A549 (cell line): ENCODE measurements at regions not wholly inside any gene's neighbourhood (a gene's known extent, or its start where the extent isn't known, plus 50 kb on each side); places are given as distances from the start of the nearest gene placed in this dataset.

Experiments used
- ATAC-seq, 2 experiments: fragments of 200-7000 bp in 1 of 2; fragments of >200 bp in 1 of 2; cut with Nextera tagmentation in 1 of 2; cut with Tn5 transposase in 1 of 2; 3 replicates each; pipeline versions ENCODE4 v1.8.0 to v1.9.1; 2018 to 2020; ENCODE audit warnings: mild to moderate bottlenecking in 1 of 2, moderate library complexity in 1 of 2
- CTCF ChIA-PET: fragments of 300-600 bp; sonication (Branson Sonifier 250); formaldehyde crosslinking; extraction: SDS; loops from one replicate; lab custom pipeline; 2021; ENCODE audit warnings: antibody characterized with exemption, inconsistent platforms; lab: Yijun Ruan, JAX
- POLR2A ChIA-PET: fragments of 350-600 bp; formaldehyde crosslinking; extraction: SDS; loops from one replicate; lab custom pipeline; 2021; ENCODE audit warnings: antibody characterized with exemption, inconsistent platforms; lab: Yijun Ruan, JAX
- DNase-seq, 2 experiments: peaks; one replicate each; pipeline versions ENCODE4 v3.0.0 to v3.0.0-alpha.2; 2011 to 2016; ENCODE audit warnings: low read depth in 1 of 2, low spot score in 1 of 2
- FAIRE-seq: peaks from 2 replicates; lab custom pipeline; 2011; peaks lifted over from hg19 to GRCh38; lab: Jason Lieb, UNC
- H3K27ac ChIP-seq, 2 experiments: fragments of >200 bp; sonication (Bioruptor Twin); formaldehyde crosslinking; 3 replicates each; pipeline ENCODE4 v1.5.1; 2016 to 2017
- H3K4me1 ChIP-seq: fragments of >200 bp; sonication (Bioruptor Twin); formaldehyde crosslinking; 3 replicates; pipeline ENCODE4 v1.6.1; 2016
- H3K4me2 ChIP-seq: fragments of >200 bp; sonication (Bioruptor Twin); formaldehyde crosslinking; 3 replicates; pipeline ENCODE4 v1.6.1; 2016
- H3K4me3 ChIP-seq: fragments of >200 bp; sonication (Bioruptor Twin); formaldehyde crosslinking; 3 replicates; pipeline ENCODE4 v1.5.1; 2016
- H3K9me3 ChIP-seq: fragments of >200 bp; sonication (Bioruptor Twin); formaldehyde crosslinking; 3 replicates; pipeline ENCODE4 v1.6.1; 2016
- CBX8 ChIP-seq: fragments of 200-600 bp; sonication (generic); IDR thresholded peaks from 2 replicates; pipeline ENCODE4 v1.6.1; 2016
- CEBPB ChIP-seq, 2 experiments: fragments of >200 bp in 1 of 2; sonication (Bioruptor Twin) in 1 of 2; formaldehyde crosslinking in 1 of 2; IDR thresholded peaks; 2 replicates each; pipeline ENCODE4 v1.6.1; 2012 to 2016
- CHD2 ChIP-seq: fragments of 150-350 bp; IDR thresholded peaks from 2 replicates; pipeline ENCODE4 v1.6.1; 2014; ENCODE audit warnings: low read length; ENCODE audit not compliant: partially characterized antibody
- EHMT2 ChIP-seq: fragments of 200-600 bp; sonication (generic); IDR thresholded peaks from 2 replicates; pipeline ENCODE4 v1.6.1; 2016; ENCODE audit warnings: antibody characterized with exemption, low read depth, mild to moderate bottlenecking, moderate library complexity
- ESRRA ChIP-seq: fragments of 150-350 bp; IDR thresholded peaks from 2 replicates; pipeline ENCODE4 v1.6.1; 2014; ENCODE audit warnings: mild to moderate bottlenecking, low read length, borderline replicate concordance
- FOSB ChIP-seq: fragments of 250-450 bp; sonication (Bioruptor Pico); IDR thresholded peaks from 2 replicates; pipeline ENCODE4 v1.5.0; 2020; ENCODE audit warnings: mild to moderate bottlenecking, moderate library complexity
- FOXS1 ChIP-seq: fragments of 250-450 bp; sonication (Bioruptor Pico); IDR thresholded peaks from 2 replicates; pipeline ENCODE4 v1.5.0; 2020; ENCODE audit warnings: mild to moderate bottlenecking, moderate library complexity
- HDAC2 ChIP-seq: fragments of 200-600 bp; sonication (generic); IDR thresholded peaks from 2 replicates; pipeline ENCODE4 v1.6.1; 2016
- HEYL ChIP-seq: fragments of 250-450 bp; sonication (Bioruptor Pico); IDR thresholded peaks from 2 replicates; pipeline ENCODE4 v1.8.0; 2021; ENCODE audit warnings: mild to moderate bottlenecking, moderate library complexity
- HOXB5 ChIP-seq: fragments of 250-450 bp; sonication (Bioruptor Pico); IDR thresholded peaks from 2 replicates; pipeline ENCODE4 v1.5.0; 2020; ENCODE audit warnings: mild to moderate bottlenecking, moderate library complexity
- KDM1A ChIP-seq: fragments of 200-600 bp; sonication (generic); IDR thresholded peaks from 2 replicates; pipeline ENCODE4 v1.6.1; 2016; ENCODE audit warnings: low read depth, mild to moderate bottlenecking
- MAFK ChIP-seq: fragments of 450-650 bp; IDR thresholded peaks from 2 replicates; pipeline ENCODE4 v1.6.1; 2014; ENCODE audit not compliant: partially characterized antibody
- MAZ ChIP-seq: fragments of 150-350 bp; IDR thresholded peaks from 2 replicates; pipeline ENCODE4 v1.6.1; 2014; ENCODE audit warnings: antibody characterized with exemption, low read depth, low read length, borderline replicate concordance
- MYC ChIP-seq: IDR thresholded peaks from 2 replicates; pipeline ENCODE4 v1.6.1; 2012; ENCODE audit warnings: mild to moderate bottlenecking, inconsistent platforms, low read length, improper control_type of control experiment, borderline replicate concordance
- NFE2L2 ChIP-seq: fragments of 150-350 bp; conservative IDR thresholded peaks from 2 replicates; pipeline ENCODE4 v1.6.1; 2014; ENCODE audit warnings: low read length
- RFX5 ChIP-seq: fragments of 450-650 bp; IDR thresholded peaks from 2 replicates; pipeline ENCODE4 v1.7.1; 2014; ENCODE audit warnings: antibody characterized with exemption, mild to moderate bottlenecking, moderate library complexity
- SREBF2 ChIP-seq: fragments of 450-650 bp; IDR thresholded peaks from 2 replicates; pipeline ENCODE4 v1.6.1; 2014; ENCODE audit warnings: mild to moderate bottlenecking, moderate library complexity
- TP53 ChIP-seq: fragments of 250-450 bp; sonication (Bioruptor Pico); IDR thresholded peaks from 2 replicates; pipeline ENCODE4 v1.5.0; 2021; ENCODE audit warnings: mild to moderate bottlenecking, moderate library complexity
- ZSCAN20 ChIP-seq: fragments of 250-450 bp; sonication (Bioruptor Pico); IDR thresholded peaks from 2 replicates; pipeline ENCODE4 v1.8.0; 2022; ENCODE audit warnings: mild to moderate bottlenecking, moderate library complexity
- WGBS: methylation state at CpG from one replicate; pipeline ENCODE4 v1.1.6; 2017; ENCODE audit errors: missing lambda C conversion rate; 5-methylcytosine and 5-hydroxymethylcytosine counted together
- TF ChIP-seq, protein P1 (sequence below): IDR thresholded peaks from 2 replicates; pipeline ENCODE4 v1.6.1; 2012; ENCODE audit warnings: low read depth, borderline replicate concordance
- TF ChIP-seq, protein P2 (sequence below): IDR thresholded peaks from 2 replicates; pipeline ENCODE4 v1.6.1; 2012

GRCh38 chr5:56313596-56313995, 80.5 kb upstream of the ANKRD55 start:
- ATAC-seq, result no peak
- ChIA-PET POLR2A (no interaction called here), CTCF (interaction anchor here (0.7 to 1.2 kb wide), 5 partner anchors 14 to 525 kb away, joined by 3 to 6 read pairs (median 3); no protein-coding TSS in a partner anchor)

DNA sequence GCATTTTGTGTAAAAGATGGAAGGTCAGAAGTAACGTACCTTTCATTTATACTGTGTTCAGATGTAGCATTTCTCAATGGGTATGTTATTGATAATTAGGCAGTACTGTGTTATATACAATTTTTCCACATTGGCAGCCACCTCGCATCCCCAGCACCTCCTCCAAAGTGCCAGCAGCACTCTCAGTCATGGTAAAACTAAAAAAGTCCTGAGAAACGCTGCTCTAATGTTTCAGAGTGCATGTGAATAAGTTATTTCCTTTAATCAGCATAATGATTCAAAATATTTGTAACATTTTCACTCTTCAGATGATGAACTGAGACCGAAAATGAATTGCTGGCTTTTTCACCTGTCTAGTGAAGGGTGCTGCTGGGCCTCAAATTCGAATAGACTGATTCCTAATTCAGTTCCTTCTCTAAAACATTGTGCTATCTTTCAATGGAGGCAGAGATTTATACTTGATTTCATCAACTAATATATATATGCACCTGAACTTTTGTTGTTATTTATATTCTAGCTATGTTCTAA, 79.9 kb upstream of the ANKRD55 start:
- TF ChIP-seq RFX5 (no peak), KDM1A (no peak), ESRRA (no peak), MAZ (no peak), SREBF2 (no peak), TP53 (no peak)
- TF ChIP-seq, all 56 proteins: peak for 0
- no peak overlapping the region for H3K27ac ChIP-seq
- H3K9me3 ChIP-seq, result no peaks in the 10 kb centered on the region
- DNase-seq, result no peak
- peaks cover 3% of the 10 kb centered on the region; the same call in 1 of the 3 replicates for H3K4me1 ChIP-seq
- CTCF ChIA-PET, result interaction anchor here (0.7 to 1.2 kb wide), 5 partner anchors 15 to 525 kb away, joined by 3 to 6 read pairs (median 3); no protein-coding TSS in a partner anchor
- FAIRE-seq, result no peak
- no peak for ATAC-seq
- WGBS, result 66% methylated on average over 5 of the region's 5 CpGs
- no peak overlapping the region for H3K4me3 ChIP-seq
- POLR2A ChIA-PET, result no interaction called here
- H3K4me2 ChIP-seq, result no peak overlapping the region

More at GRCh38 chr5:56313596-56313995, 80.5 kb upstream of the ANKRD55 start:
- FAIRE-seq (no peak), DNase-seq (no peak)
- Histone ChIP-seq H3K4me3 (no peak overlapping the region), H3K27ac (no peak overlapping the region), H3K4me1 (peaks cover 3% of the 10 kb centered on the region; the same call in 1 of the 3 replicates), H3K9me3 (no peaks in the 10 kb centered on the region), H3K4me2 (no peak overlapping the region)
- no peak for TF ChIP-seq TP53
- TF ChIP-seq HOXB5 (CRISPR knock-in tag), result no peak
- TF ChIP-seq MYC, result no peak
- TF ChIP-seq, protein P1, sequence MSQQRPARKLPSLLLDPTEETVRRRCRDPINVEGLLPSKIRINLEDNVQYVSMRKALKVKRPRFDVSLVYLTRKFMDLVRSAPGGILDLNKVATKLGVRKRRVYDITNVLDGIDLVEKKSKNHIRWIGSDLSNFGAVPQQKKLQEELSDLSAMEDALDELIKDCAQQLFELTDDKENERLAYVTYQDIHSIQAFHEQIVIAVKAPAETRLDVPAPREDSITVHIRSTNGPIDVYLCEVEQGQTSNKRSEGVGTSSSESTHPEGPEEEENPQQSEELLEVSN, result no peak

DNA sequence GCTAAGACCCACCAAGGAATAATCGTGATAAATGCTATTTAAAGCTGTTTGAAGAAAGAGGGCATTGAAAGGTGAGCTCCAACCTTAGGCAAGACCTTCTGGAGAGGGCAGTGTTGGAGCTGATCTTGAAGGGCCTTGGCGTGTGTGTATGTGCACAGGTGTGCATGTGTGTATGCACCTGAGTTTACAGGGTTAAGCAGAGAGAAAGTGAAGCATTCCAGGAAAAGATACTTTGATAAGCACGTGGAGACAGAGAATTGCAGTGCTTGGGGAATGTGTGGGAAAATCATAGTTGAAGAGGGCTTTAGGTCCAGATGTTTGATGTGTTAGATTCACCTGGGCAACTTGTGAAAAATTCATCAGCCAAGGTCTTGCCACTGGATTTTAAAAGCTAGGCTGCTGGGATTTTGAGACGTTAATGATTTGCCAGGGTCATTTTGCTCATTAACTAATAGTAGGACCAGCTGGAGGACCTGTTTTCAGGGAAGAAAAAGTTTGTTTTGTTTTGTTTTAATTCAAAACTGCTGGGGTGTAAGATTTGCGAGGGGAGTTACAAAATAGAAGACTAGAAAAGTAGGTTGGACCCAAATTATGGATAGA, 78.3 kb upstream of the ANKRD55 start:
- Histone ChIP-seq H3K4me2 (no peak overlapping the region), H3K27ac (no peak overlapping the region), H3K9me3 (peaks cover 8% of the 10 kb centered on the region), H3K4me3 (no peak overlapping the region), H3K4me1 (peaks cover 3% of the 10 kb centered on the region; the same call in 1 of the 3 replicates)
- no peak for FAIRE-seq
- no peak for DNase-seq
- POLR2A ChIA-PET, result no interaction called here
- ATAC-seq, result no peak
- WGBS, result 37% methylated on average over 5 of the region's 5 CpGs
- TF ChIP-seq HEYL (CRISPR knock-in tag) (no peak), CEBPB (IDR thresholded peaks at IDR 0.05) (no peak), EHMT2 (no peak), FOXS1 (CRISPR knock-in tag) (no peak), FOSB (CRISPR knock-in tag) (no peak), CHD2 (no peak), ZSCAN20 (CRISPR knock-in tag) (no peak), MAFK (no peak), CBX8 (no peak), NFE2L2 (no peak), SREBF2 (no peak), HDAC2 (no peak)
- TF ChIP-seq, protein P1, result no peak
- TF ChIP-seq, protein P2, sequence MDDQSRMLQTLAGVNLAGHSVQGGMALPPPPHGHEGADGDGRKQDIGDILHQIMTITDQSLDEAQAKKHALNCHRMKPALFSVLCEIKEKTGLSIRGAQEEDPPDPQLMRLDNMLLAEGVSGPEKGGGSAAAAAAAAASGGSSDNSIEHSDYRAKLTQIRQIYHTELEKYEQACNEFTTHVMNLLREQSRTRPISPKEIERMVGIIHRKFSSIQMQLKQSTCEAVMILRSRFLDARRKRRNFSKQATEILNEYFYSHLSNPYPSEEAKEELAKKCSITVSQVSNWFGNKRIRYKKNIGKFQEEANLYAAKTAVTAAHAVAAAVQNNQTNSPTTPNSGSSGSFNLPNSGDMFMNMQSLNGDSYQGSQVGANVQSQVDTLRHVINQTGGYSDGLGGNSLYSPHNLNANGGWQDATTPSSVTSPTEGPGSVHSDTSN, result no peak
- CTCF ChIA-PET, result interaction anchor here (0.7 to 1.2 kb wide), 4 partner anchors 17 to 546 kb away, joined by 3 read pairs; no protein-coding TSS in a partner anchor
